HG03095 (cell line): ENCODE measurements at regions not wholly inside any gene's neighbourhood (a gene's known extent, or its start where the extent isn't known, plus 50 kb on each side); places are given as distances from the start of the nearest gene placed in this dataset.

ENCODE experiments used
- ATAC-seq: cut with Tn5 transposase; IDR thresholded peaks from one replicate; pipeline ENCODE4 v1.9.1; 2021; ENCODE audit warnings: moderate library complexity; ENCODE audit not compliant: unreplicated experiment

GRCh38 chr16:49216593-49216992 is 65.0 kb downstream of the CBLN1 start:
- ATAC-seq: no peak

GRCh38 chr16:49213594-49213993 is 68.0 kb downstream of the CBLN1 start:
- ATAC-seq: no peak

- no peak for ATAC-seq
Observed at GRCh38 chr16:49204191-49204590, 77.4 kb downstream of the CBLN1 start.

- ATAC-seq: no peak
Observed at GRCh38 chr16:49203361-49203760, 78.3 kb downstream of the CBLN1 start.

- no peak for ATAC-seq
Observed at GRCh38 chr16:49201118-49201517, 80.5 kb downstream of the CBLN1 start.

- no peak for ATAC-seq
Observed at GRCh38 chr16:49200223-49200820, 81.3 kb downstream of the CBLN1 start.

GRCh38 chr16:49195237-49195548 is 86.4 kb downstream of the CBLN1 start:
- no peak for ATAC-seq

- ATAC-seq: no peak
Observed at GRCh38 chr16:49194537-49195236, 87.0 kb downstream of the CBLN1 start.

- ATAC-seq: no peak
Observed at GRCh38 chr16:49193596-49193995, 88.0 kb downstream of the CBLN1 start.

GRCh38 chr16:49189286-49189685 is 92.4 kb downstream of the CBLN1 start:
- no peak for ATAC-seq

GRCh38 chr16:49183911-49184310 is 97.7 kb downstream of the CBLN1 start:
- ATAC-seq: no peak

GRCh38 chr16:49181791-49182518 is 99.7 kb downstream of the CBLN1 start:
- no peak for ATAC-seq

- ATAC-seq: no peak
Observed at GRCh38 chr16:49179714-49180330, 101.8 kb downstream of the CBLN1 start.

GRCh38 chr16:49168126-49168525 is 113.5 kb downstream of the CBLN1 start:
- ATAC-seq: no peak

GRCh38 chr16:49165025-49165424 is 116.6 kb downstream of the CBLN1 start:
- no peak for ATAC-seq

- ATAC-seq: no peak
Observed at GRCh38 chr16:49161191-49161590, 120.4 kb downstream of the CBLN1 start.

GRCh38 chr16:49158029-49158642 is 123.5 kb downstream of the CBLN1 start:
- no peak for ATAC-seq

- no peak for ATAC-seq
Observed at GRCh38 chr16:49150341-49150740, 131.3 kb downstream of the CBLN1 start.

GRCh38 chr16:49148410-49148809 is 133.2 kb downstream of the CBLN1 start:
- no peak for ATAC-seq

- no peak for ATAC-seq
Observed at GRCh38 chr16:49140618-49141017, 141.0 kb downstream of the CBLN1 start.

GRCh38 chr16:49130397-49130796 is 151.2 kb downstream of the CBLN1 start:
- ATAC-seq: no peak
